ENCODE measurements at regions not wholly inside any gene's neighbourhood (a gene's known extent, or its start where the extent isn't known, plus 50 kb on each side); places are given as distances from the start of the nearest gene placed in this dataset.

DNA sequence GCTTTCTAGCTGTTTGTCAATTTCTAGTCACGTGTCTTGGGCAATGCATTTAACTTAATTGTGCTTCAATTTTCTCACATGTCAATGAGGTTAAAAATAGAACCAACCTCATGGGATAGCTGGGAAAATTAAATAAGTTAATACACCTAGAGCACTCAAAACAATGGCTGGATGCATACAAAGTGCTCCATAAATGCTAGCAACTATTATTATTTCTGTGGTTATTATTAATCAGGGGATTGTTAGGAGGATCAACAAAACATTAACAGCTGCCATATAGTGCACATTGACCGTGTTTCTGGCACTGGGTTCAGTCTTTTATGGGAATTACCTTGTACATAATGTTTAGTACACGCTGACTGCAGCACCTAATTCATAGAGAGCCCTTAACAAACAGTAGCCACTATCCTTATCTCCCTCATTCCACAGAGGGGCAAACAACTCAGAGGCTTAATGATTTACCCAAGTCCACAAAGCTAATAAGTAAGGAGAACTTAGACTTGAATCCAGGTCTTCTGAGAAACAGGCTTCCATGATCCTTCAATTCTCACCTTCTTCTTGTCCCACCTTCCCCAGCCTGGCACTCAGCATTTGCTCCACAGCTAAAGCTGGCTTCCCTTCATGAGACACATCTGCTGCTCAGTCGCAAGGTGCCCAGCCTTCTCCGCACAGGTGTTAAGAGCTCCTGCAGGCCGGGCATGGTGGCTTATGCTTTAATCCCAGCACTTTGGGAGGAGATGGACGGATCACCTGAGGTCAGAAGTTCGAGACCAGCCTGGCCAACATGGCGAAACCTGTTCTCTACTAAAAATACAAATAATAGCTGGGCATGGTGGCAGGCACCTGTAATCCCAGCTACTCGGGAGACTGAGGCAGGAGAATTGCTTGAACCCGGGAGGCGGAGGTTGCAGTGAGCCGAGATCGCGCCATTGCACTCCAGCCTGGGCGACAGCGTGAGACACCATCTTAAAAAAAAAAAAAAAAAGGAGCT, 137.4 kb upstream of the ABCA1 start:
- no peak for DNase-seq

DNA sequence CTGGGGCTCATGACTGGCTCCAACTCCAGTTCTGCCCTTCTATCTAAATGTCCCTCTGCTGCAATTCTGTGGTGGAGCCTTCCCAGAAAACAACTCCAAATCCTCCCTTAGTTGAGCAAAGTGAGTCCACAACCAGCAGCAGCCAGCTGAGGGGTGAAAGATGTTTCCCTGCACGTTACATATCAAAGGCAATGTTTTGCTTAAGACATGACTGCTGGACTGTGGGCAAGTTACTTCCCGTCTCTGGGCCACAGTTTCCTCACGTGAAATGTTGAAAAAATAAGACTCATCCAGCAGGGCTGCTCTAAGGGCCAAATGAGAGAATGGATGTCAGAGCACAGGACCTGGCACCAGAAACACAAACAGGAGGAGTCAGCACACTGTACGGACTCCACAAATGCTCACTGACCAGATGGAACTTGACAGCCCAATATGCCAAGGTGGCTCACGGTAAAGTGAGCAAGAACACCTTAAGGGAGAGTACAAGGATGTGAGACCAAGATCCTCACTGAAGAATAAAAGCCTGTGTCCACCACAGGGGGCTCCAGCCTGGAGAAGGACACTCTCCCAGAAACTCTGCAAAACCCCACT, 138.4 kb upstream of the ABCA1 start:
- DNase-seq = no peak

DNA sequence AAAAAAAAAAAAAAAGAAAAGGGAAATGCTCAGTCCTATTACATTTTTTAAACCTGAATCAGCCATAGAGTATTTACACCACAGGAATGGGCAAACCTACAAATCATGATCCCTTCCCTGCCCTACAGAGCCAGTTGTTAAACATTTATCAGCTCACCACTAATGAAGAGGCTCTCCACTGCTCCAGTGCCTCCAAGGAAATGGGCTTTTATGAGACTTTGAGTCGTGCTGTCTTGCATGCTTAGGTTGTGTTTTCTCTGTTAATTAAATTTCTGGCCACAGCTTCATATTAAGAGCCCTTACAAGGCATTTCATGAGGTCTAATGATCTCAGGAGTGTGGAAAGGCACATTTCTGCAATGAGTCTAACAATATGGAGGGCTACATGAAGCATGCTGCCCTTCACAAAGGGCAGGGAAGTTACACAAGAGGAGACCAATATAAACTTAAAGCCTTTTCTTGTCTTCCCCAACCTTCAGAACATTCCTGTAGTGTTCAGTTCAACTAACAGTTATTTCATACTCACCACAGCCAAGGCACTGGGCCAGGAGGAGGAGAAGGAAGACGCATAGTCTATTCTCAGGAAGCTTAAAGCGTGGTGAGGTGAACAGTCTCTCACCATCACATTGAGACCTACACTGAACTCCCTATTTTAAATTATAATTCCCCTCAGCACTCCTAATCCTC, 140.1 kb upstream of the ABCA1 start:
- no peak for DNase-seq

DNA sequence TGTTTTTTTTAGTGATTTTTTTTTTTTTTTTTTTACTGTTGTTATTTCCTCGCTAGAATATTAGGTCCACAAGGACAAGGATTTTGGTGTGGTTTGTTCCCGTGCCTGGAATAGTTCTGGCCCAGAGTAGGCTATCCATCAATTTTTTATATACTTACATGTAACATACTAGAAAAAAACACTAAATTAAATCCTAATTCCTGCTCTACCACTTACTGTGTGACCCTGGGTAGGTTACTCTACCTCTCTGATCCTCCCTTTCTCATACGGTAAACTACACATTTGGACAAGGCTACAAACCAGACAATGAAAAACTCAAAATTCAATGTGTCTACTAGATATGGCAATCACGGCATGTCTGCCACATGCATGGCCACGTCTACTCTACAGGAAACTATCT, 141.3 kb upstream of the ABCA1 start:
- DNase-seq = no peak

DNA sequence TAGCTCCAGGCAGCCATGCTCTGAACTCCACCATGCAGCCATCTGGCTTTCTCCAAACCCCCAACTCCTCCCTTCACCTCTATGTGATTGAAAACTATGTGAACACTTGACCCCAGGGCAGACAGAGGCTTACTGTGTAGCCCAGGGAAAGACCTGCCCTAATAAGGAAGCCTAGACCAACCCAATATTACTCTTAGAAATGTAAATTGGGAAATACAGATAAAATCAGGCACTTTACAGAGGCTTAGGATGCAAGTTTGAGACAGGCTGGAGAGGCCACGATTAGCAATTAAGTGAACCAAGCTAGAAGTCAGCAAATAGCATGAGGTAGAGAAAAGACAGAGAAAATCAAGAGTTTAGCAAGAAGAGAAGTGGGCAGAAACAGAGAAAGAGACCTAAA, 141.7 kb upstream of the ABCA1 start:
- DNase-seq = no peak

DNA sequence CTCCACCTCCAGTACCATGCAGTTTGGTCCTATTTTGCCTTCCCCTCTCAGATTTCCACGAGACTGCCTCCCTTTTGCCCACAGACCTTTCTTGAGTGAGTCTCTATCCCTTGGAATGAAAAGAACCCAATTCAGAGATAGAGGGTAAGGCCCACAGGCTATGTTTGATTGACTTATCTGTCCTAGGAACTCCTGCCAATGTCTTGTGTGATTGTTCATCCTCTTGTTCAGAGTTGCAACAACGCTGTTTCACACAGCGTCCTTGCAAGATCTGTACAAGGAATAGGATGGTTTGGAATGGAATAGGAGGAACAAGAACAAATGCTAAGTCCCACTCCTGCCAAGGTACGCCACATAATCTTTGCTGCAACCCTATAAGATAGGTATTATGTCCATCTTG, 142.2 kb upstream of the ABCA1 start:
- no peak for DNase-seq

DNA sequence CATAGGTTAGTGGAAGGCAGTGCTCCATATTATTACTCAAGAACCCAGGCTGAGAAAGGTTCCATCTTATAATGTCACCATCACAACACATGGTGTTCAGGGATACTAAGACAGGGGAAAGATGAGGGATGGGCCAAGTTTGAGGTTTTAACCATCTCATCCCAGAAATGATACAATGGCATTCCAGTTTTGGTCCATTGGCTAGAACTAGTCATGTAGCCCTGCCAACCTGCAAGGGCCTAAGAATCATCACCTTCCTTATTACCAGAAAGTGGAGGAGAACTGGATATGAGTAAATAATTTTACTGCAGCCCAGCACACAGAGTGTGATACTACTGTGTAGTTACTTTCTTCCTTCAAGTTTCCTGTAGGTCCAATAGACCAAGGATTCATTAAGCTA, 144.5 kb upstream of the ABCA1 start:
- no peak for DNase-seq

DNA sequence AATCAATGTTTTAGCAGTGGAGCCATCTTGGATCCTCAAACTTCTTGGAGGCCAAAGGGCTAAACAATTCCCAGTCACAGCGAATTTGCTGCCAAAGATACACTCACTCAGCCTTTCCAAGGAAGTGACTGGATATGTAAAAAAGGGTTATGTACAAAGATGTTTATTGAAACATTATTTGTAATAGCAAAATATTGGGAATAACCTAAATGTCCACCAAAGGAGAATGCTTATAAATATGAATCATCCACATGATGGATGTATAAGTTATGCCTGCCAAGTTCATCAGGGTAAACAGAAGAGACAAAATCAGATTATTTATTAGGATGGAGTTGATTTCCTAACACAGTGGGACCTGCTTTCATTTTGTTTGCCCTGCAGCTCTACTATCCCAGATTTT, 145.2 kb upstream of the ABCA1 start:
- no peak for DNase-seq

DNA sequence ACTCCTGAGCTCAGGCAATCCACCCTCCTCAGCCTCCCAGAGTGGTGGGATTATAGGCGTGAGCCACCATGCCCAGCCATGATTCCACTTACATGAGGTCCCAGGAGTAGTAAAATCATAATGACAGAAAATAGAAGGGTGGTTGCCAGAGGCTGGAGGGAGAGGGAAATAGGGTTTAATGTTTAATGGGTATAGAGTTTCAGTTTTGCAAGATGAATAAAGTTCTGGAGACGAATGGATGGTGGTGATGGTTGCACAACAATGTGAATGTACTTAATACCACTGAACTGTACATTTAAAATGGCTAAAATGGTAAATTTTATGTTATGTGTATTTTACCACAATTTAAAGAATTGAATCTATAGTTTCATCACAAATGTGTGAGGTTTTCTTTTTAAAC, 146.5 kb upstream of the ABCA1 start:
- DNase-seq = no peak

DNA sequence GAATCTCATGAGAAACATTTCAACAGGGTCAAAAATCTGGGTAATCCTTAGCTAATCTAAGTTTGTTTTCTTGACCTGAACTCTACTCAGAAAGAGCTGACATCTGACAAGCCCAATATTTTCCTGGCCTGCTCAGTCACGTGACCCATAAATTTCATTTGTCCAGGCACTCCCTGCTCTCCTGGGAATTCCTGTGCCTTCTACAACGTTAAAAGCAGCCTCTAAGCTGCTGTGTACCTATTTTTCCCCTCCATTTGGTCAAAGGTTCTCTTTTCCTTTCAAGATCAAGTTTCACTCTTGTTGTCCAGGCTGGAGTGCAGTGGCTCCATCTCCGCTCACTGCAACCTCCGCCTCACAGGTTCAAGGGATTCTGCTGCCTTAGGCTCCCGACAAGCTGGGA, 148.8 kb upstream of the ABCA1 start:
- no peak for DNase-seq

DNA sequence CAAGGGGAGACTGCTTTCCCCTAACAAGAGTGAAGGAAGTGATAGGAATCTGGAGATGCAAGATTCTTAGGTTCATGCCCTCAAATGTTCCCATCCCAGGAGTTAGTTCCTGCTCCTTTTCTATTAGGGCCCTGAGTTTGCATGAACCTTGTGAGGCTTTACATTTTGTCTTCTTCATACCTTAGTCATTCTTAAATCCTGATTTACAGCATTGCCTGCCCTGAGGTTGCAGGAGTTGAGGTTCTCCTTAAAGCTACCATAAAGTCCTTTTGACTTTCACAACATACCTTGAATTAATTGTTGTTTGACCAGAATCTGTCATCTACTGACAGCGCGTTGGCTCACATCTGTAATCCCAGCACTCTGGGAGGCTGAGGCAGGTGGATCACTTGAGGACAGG, 151.5 kb upstream of the ABCA1 start:
- no peak for DNase-seq

DNA sequence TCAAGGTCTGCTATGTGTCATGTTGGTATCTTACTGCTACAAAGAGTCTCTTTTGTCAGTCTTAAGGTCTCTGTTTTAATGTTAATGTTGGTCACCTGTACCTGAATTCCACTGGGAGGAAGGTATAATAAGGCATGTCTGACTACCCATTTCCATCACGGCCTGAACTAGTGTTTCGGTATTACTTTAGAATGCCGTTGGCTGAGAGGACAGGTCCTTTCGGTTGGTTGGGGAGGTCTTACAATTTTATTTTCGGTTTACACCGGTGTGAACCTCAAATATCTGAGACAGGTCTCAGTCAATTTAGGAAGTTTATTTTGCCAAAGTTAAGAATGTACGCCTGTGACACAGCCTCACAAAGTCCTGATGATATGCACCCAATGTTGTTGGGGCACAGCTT, 154.9 kb upstream of the ABCA1 start:
- DNase-seq = no peak

DNA sequence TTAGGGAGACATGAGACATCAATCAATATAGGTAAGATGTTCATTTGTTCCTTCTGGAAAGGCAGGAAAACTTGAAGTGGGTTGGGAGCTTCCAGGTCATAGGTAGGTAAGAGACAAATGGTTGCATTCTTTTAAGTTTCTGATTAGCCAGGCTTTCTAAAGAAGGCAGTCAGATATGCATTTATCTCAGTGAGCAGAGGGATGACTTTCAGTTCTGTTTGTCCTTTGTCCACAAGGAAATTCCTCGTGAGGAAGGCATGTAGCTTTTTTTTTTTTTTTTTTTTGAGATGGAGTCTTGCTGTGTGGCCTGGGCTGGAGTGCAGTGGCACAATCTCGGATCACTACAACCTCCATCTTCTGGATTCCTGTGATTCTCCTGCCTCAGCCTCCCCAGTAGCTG, 155.3 kb upstream of the ABCA1 start:
- no peak for DNase-seq

DNA sequence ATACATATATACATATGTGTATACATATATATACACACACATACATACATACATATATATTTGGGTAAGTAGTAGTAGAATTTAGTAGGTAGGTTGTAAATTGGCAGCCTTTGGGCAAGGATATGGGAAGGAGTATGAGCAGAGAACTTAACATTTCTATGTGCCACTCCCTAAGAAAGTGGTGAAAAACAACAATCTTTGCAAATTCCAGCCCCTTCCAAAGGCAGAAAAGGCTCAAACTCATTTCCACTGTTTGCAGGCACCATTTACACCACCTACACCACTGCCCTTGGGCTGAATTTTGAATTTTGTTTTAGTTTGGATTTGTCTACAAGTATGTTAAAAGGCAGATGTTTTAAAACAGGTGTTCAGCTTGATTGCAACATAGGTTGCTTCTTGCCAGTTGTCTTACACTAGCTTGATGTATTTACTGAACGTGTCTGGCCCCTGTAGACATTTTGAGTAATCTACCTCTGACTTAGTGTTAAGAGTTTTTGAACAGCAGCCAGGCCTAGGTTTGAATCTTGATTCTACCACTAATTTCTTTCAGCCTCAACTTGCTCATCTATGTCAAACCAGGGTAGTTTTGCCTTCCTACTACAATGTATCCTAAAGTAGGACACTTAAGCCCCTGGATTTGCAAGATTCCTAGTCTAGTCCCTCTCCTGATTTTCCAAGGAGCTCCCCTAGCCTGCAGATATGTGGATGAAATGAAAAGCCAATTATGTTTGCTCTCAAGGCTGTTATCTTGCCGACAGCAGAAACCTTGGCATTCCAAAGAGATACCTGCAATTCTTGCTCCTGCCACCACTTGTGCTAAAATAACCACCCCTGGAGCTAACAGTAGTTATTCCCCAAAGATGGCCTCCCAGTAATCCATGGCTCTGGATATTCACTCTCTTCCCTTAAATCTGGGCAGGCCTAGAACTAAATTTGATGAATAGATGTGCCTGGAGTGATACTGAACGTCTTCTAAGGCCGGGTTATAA, 156.2 kb upstream of the SLC44A1 start:
- no peak for DNase-seq

DNA sequence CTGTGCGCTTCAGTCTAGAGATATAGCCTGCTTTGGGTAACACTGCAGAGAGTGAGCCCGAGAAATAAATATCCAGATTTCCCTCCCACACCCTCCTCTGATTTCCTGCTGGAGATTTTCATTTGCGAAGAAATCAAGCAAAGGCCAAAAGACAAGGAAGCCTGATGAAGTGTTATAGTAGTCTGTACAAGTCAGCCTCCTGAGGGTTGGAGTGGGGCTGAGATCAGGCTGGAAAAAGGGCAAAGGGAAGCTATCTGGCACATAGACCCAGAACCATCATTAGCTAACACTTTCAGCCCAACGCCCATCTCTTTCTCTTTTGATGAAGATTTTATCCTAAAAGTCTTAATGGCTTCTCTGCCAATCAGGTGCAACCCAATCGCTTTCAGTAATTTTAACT, 154.6 kb upstream of the SLC44A1 start:
- DNase-seq = no peak

DNA sequence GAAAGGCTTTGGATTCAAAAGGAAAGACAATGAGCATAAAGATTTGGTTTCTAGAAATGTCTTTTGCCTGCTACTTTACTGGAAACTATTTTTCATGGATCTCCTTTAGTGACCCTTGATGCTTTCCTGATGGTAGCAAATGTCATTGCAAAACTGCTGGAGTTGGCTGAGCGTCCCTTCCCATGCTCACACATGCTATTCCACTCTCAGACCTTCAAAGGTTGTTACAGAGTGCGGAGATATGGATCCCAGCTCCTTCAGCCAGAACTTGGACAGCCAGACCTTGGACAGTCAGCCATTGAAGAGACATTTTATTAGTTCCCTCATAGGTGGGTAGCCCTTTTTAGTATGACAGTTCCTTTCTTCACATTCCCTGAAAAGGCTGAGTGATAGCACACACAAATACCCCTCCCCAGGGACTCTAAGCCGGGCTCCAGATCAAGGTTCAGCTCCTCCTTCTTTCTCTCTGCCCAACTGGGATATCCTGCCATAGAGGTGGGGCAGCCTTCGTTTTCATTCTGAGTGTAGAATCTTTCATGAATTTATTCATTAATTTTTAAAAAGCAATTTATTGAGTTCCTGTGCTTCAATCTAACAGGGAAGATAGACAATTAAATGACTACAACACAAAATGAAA, 153.3 kb upstream of the SLC44A1 start:
- DNase-seq = no peak

DNA sequence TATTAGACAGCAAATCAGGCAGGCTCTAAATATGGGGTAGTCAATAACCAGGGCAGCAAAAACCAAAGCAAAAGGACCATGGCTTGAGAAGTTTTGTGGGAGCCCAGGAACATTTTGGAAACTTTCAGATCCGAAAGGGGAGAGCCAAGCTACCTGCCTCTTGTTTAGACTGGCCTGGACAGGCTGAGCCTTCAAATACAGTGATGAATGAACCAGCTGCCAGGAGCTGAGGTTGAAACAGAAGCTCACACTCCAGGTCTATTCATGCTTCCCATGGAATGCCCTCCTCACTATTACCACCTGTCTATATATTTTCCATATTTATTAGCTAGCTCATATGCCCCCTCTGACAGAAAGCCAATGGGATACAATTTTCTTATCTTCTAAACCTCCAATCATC, 150.8 kb upstream of the SLC44A1 start:
- no peak for DNase-seq

DNA sequence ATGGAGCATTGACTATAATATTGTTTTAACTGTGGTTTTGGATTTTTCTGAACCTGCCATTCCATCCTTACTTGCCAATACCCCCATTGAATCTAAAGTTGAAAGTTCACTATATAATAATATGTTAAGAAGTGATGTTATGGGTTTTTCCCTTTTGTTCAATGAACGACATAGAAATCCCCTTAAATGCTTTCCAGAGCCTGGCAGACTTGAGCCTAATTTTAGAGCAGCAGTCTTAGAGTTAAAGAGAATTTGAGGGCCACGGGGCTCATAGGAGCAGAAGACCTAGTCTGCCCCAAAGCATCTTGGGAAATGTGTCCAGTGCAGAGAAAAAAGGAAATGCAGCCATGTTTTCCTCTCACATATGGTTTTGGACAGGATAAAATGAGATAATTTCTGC, 146.1 kb upstream of the SLC44A1 start:
- DNase-seq = no peak

DNA sequence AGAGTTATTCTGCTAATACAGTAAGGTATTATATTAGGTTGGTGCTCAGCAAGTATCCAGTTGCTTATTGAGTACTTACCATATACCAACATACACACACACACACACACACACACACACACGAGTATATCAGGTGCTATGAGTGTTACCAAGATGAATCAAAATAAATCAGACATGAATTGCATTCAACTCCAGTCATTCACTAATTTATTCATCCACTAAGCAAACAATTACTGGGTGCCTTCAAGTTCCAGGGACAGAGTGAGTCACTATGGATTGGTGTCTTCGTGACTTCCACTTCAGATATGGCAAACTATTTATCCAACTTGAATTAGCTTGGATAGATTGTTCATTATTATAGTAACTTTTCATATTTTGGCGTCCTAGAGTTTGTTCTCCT, 140.7 kb upstream of the SLC44A1 start:
- DNase-seq = no peak

DNA sequence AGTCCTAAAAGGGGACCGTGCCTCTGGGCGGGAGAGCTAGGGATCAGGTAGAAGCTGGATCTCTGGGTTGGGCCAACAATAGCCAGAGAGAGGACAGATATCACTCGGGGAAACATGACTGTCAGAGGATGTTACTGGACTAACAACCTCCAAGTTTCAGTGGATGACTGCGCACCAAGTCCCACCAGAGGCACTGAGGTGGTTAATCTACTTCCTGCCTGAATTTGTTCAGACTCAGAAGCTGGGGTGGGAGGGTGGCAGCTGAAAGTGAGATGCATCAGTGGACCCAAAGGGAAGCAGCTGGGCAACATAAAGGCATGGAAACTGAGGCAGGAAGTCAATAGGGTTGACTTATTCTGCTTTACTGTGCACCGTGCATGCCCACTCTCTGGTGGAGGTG, 130.1 kb upstream of the SLC44A1 start:
- no peak for DNase-seq

DNA sequence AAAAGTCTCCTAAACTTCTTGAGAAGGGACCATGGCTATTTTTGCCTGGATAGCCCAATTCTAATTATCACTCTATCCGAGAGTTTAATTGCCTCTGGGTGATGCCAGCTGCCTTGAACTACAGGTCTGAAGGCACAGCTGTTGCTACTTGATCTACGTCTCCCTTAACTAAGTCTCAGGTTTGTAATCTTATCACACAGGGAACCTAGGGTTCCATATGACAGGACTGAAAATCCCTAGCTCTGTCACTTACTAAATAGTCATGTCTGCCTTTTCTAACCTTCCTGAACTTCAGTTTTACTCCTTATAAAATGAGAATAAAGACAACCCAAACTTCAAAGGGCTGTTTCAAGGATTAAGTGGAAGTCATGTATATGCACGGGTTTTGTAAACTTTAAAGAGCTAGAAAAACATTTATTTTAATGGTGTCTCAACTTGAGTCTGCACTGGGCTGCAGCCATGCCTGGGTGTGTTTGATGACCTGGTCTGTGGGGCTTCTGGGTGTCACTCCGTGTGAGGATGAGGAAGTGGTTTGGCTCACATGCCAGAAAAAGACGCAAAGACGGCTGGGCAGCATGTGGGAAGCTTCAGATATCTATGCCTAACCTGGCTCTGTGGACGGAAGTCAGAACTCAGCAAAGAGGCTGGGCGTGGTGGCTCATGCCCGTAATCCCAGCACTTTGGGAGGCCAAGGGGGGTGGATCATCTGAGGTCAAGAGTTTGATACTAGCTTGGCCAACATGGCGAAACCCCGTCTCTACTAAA, 129.3 kb upstream of the SLC44A1 start:
- DNase-seq = no peak
